DMS153 treated with DMSO at 0.1 percent for 48 hours (cell line): ENCODE measurements at regions not wholly inside any gene's neighbourhood (a gene's known extent, or its start where the extent isn't known, plus 50 kb on each side); places are given as distances from the start of the nearest gene placed in this dataset.
"Not testable (repeated sequence)": the region's sequence is repeated elsewhere in the genome, so short reads cannot be mapped to it uniquely, and the experiment has no call there.

Source experiments
- DNase-seq: peaks from one replicate; lab custom pipeline; 2025; ENCODE audit not compliant: unreplicated experiment; lab: John Stamatoyannopoulos, UW

DNA sequence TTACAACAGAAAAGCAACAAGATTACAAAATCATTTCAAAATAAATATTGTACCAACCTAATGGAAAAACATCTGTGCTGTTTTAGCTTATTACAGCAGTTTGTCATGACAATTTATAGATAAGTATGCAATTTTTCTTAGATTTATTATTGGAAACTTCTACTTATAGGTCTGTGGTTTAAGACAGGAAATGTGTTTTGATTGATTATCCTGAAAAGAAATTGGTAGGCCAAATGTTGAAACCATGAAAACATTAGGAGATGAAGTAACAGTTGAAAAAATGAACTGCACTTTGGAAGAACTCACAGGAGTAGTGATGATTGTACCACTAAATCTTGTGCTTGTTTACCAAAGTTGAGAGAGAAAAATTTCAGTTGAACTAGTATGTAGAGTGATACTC, 162.2 kb upstream of the GIMD1 start:
- no peak for DNase-seq

- no peak for DNase-seq
Observed at GRCh38 chr4:106530024-106530361, 161.4 kb upstream of the GIMD1 start.

DNA sequence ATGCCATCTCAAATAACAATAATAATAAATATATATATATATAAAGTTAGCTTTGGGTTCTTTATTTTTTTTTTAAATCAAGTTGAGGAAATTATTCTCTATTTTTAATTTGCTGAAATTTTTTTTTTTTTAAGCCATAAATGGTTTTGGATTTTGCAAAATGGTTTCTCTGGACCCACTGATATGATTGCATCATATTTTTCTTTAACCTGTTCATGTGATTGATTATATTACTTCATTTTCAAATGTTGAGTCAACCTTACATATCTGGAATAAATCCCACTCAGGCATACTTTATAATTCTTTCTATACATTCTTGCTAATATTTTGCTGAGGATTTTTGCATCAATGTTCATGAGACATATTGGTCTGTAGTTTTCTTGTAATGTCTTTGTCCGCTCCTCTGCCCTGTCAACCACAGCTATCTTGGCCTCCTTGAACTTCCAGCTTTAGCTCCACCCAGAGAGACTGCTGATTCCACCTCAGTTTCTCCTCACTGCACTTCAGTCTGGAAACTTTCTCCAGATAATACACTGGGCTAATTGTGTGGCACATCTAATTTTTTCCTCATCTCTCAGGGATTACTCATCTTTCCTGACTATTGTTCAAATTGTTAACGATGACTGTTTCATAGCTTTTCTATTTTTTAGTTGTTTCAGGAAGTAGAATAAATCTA, 160.9 kb upstream of the GIMD1 start:
- no peak for DNase-seq

DNA sequence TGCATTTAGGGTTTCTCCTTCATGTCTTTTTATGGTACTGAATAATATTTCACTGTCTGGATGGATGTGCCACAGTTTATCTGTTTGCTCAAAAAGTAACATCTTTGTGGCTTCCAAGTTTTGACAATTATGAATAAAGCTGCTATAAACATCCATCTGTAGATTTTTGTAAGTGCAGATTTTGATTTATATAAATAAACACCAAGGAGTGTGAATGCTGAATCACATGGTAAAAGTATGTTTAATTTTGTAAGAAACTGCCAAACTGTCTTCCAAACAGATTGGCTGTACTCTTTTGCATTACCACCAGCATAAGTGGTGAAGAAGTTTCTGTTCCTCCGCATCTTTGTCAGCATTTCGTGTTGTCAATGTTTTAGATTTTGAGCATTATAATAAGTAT, 158.7 kb upstream of the GIMD1 start:
- no peak for DNase-seq

DNA sequence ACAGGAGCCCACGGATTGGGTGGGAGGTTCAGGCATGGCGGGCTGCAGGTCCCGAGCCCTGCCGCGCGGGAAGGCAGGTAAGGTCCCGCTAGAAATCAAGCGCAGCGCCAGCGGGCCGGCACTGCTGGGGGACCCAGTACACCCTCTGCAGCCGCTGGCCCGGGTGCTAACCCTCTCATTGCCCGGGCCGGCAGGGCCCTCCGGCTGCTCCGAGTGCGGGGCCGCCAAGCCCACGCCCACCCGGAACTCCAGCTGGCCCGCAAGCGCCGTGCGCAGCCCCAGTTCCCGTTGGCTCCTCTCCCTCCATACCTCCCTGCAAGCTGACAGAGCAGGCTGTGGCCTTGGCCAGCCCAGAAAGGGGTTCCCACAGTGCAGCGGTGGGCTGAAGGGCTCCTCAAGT, 156.8 kb upstream of the GIMD1 start:
- DNase-seq = not testable (repeated sequence)

GRCh38 chr4:106524772-106525171, 156.2 kb upstream of the GIMD1 start:
- not testable (repeated sequence) for DNase-seq

DNA sequence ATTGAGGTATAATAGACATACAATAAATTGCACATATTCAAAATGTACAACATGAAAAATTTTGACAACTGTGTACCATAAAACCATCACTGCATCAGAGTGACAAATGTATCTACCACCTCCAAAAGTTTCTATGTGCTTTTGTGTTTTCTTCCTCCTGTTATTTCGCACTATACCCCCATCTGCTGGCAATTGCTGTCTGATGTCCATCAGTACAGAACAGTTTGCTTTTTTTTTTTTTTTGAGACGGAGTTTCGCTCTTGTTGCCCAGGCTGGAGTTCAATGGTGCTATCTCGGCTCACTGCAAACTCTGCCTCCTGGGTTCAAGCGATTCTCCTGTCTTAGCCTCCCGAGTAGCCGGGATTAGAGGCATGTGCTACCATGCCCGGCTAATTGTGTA, 154.3 kb upstream of the GIMD1 start:
- DNase-seq = no peak

DNA sequence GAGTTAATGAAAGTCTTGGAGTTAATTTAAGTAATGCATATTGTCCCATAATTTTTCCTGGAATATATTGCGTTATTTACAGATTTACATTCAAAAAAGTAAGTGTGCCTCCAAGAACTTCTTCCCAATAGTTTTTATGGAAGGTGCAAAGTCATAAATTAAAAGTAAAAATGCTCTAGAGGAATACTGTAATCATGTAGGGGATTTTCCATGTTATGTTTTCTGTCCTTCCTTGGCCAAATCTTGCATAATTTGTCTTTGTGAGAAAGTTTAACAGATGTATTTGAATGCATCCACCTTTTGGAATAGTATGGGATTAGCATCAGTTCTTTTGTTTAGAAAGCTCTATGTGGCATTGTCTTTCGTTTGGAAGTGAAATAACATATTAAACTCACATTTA, 144.1 kb upstream of the GIMD1 start:
- no peak for DNase-seq

GRCh38 chr4:106507440-106507839, 138.9 kb upstream of the GIMD1 start:
- DNase-seq = no peak

GRCh38 chr4:106503116-106504050, 134.8 kb upstream of the GIMD1 start:
- DNase-seq = no peak

GRCh38 chr4:106502106-106502699, 133.6 kb upstream of the GIMD1 start:
- peak; percentile 35 for DNase-seq

DNA sequence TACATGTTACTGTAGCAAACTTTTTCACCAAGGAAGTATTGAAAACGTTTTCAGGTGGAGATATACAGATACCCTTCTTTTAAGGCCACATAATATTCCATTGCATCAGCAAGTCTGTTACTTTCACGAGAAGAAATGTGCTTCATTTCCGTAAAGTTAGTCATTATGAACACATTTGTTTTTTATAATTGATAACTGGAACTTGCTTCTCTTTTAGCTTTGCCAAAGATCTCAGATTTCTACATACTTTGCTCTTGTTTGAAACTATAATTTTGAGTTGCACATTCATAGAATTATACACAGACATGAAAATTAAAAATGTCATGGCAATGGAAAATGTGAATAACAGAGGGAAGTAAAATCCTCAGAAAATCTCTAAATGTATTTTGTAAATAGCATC, 128.7 kb upstream of the GIMD1 start:
- DNase-seq = no peak

GRCh38 chr4:106496061-106496460, 127.5 kb upstream of the GIMD1 start:
- DNase-seq = no peak

- DNase-seq = no peak
Observed at GRCh38 chr4:106495476-106495875, 126.9 kb upstream of the GIMD1 start.

- DNase-seq = no peak
Observed at GRCh38 chr4:106494066-106494465, 125.5 kb upstream of the GIMD1 start.

- no peak for DNase-seq
Observed at GRCh38 chr4:106493086-106493485, 124.5 kb upstream of the GIMD1 start.

DNA sequence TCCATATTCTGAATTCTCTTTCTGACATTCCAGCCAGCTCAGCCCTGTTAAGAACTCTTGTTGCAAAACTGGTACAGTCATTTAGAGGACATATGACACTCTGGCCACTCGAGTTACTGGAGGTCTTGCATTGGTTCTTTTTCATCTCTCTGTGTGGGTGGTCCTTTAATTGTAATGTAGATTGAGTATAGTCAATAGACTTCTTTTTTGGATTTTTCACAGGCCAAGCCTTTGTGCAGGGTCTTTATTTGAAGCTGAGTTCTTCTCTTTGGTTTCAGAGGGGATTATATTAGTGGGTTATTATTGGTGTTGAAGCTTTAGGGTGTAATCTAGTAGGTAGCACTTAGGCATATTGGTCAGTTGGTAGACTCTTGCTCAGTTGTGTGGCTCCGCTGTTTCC, 118.0 kb upstream of the GIMD1 start:
- DNase-seq = no peak

DNA sequence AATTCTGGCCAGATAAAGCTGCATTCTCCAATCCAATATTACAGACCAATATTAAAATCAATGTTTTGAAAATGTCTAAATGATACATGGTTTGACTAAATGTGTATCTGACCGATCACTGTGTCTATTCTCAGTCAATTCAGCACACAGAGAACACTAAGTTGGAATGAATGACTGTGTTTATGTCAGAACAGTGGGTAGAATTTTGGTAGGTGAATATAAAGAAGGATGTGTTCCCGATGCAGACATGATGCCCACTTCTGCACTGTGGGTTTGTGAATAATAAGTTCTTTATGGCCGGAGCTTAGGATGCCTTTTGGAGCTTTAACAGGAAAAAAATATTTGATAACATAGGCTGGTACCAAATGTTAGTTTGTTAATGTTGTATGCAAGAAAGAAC, 113.2 kb upstream of the GIMD1 start:
- DNase-seq = no peak

GRCh38 chr4:106478152-106478551, 109.6 kb upstream of the GIMD1 start:
- no peak for DNase-seq

DNA sequence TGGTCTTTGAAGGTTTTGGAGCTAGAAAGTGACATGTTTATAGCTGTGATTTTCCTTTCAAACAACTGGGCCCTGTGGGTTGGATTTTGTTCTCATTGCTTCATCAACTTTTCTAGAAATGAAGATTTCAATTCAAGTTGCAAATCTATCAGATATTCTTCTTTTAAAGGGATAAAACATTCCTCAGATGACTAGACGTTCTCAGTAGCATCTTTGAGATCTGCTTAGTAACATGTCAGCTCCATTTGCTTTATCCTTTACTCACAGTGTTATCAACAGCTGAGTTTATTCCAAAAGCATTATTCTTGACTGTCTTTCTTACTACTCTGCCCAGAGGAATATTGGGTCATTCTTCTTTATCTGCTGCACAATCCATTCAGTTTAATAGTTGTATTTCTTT, 108.2 kb upstream of the GIMD1 start:
- no peak for DNase-seq

- DNase-seq = no peak
Observed at GRCh38 chr4:106473515-106473914, 104.9 kb upstream of the GIMD1 start.

DNA sequence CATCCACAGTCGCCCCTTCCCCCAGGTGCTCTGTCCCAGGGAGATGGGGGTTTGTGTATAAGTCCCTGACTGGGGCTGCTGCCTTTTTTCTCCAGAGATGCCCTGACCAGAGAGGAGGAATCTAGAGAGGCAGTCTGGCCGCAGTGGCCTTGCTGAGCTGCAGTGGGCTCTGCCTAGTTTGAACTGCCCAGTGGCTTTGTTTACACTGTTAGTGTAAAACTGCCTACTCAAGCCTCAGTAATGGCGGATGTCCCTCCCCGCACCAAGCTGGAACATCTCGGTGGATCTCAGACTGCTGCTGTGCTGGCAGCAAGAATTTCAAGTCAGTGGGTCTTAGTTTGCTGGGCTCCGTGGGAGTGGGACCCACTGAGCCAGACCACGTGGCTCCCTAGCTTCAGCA, 102.6 kb upstream of the GIMD1 start:
- no peak for DNase-seq
